Activated naive CD8-positive, alpha-beta T cell treated with anti-CD3 and anti-CD28 coated beads for 36 hours (primary cell): ENCODE measurements at regions not wholly inside any gene's neighbourhood (a gene's known extent, or its start where the extent isn't known, plus 50 kb on each side); places are given as distances from the start of the nearest gene placed in this dataset.
"Not testable (repeated sequence)": the region's sequence is repeated elsewhere in the genome, so short reads cannot be mapped to it uniquely, and the experiment has no call there.

Experiments
- DNase-seq: peaks from one replicate; pipeline ENCODE4 v3.0.0; 2021
- H3K27ac Mint-ChIP-seq: one replicate; pipeline ENCODE4 v1.8.0; 2022; ENCODE audit warnings: mild to moderate bottlenecking, moderate library complexity, mixed read lengths
- H3K27me3 Mint-ChIP-seq: one replicate; pipeline ENCODE4 v1.8.0; 2022; ENCODE audit warnings: mild to moderate bottlenecking, mixed read lengths
- H3K36me3 Mint-ChIP-seq: one replicate; pipeline ENCODE4 v1.8.0; 2021; ENCODE audit warnings: mild to moderate bottlenecking, mixed read lengths
- H3K4me1 Mint-ChIP-seq: one replicate; pipeline ENCODE4 v1.8.0; 2021; ENCODE audit warnings: mixed read lengths
- H3K4me3 Mint-ChIP-seq: one replicate; pipeline ENCODE4 v1.8.0; 2022; ENCODE audit warnings: mild to moderate bottlenecking, moderate library complexity, mixed read lengths
- H3K9me3 Mint-ChIP-seq: one replicate; pipeline ENCODE4 v1.8.0; 2022; ENCODE audit warnings: mixed read lengths

DNA sequence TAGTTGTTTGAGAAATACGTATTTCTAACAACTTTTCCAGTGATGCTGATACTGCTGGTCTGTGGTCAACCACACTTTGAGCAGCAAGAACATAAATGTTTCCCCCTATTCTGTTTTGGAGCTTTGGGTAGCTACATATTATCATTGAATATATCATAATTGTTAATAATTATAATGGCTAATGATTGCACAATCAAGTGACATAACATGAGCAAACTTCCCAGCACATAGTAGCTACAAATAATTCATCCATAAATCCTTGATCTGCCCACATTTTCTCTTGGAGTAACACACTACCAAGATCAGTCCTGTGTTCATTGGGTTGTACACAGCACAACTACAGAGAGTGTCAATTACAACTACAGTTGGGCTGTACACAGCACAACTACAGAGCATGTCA lies 436.3 kb upstream of the MAGEB18 start:
- Mint-ChIP-seq H3K4me3 (no peak overlapping the region), H3K36me3 (no peaks in the 10 kb centered on the region), H3K4me1 (no peaks in the 10 kb centered on the region), H3K9me3 (no peaks in the 10 kb centered on the region), H3K27ac (no peak overlapping the region), H3K27me3 (no peaks in the 10 kb centered on the region)
- DNase-seq: no peak

GRCh38 chrX:25717122-25717521 lies 421.0 kb upstream of the MAGEB18 start:
- H3K9me3 Mint-ChIP-seq: no peaks in the 10 kb centered on the region
- no peak overlapping the region for H3K4me3 Mint-ChIP-seq
- DNase-seq: no peak
- H3K36me3 Mint-ChIP-seq: no peaks in the 10 kb centered on the region
- no peak overlapping the region for H3K27ac Mint-ChIP-seq
- H3K27me3 Mint-ChIP-seq: no peaks in the 10 kb centered on the region
- no peaks in the 10 kb centered on the region for H3K4me1 Mint-ChIP-seq

GRCh38 chrX:25721564-25721963 lies 416.6 kb upstream of the MAGEB18 start:
- no peak overlapping the region for H3K4me3 Mint-ChIP-seq

GRCh38 chrX:25726539-25726938 lies 411.6 kb upstream of the MAGEB18 start:
- H3K27me3 Mint-ChIP-seq: no peaks in the 10 kb centered on the region
- H3K27ac Mint-ChIP-seq: no peak overlapping the region
- no peak for DNase-seq
- no peaks in the 10 kb centered on the region for H3K9me3 Mint-ChIP-seq
- H3K36me3 Mint-ChIP-seq: no peaks in the 10 kb centered on the region
- no peak overlapping the region for H3K4me3 Mint-ChIP-seq
- H3K4me1 Mint-ChIP-seq: no peaks in the 10 kb centered on the region

More at GRCh38 chrX:25721564-25721963, 416.6 kb upstream of the MAGEB18 start:
- Mint-ChIP-seq H3K36me3 (no peaks in the 10 kb centered on the region), H3K9me3 (no peaks in the 10 kb centered on the region), H3K4me1 (no peaks in the 10 kb centered on the region), H3K27ac (no peak overlapping the region), H3K27me3 (no peaks in the 10 kb centered on the region)
- DNase-seq: no peak

DNA sequence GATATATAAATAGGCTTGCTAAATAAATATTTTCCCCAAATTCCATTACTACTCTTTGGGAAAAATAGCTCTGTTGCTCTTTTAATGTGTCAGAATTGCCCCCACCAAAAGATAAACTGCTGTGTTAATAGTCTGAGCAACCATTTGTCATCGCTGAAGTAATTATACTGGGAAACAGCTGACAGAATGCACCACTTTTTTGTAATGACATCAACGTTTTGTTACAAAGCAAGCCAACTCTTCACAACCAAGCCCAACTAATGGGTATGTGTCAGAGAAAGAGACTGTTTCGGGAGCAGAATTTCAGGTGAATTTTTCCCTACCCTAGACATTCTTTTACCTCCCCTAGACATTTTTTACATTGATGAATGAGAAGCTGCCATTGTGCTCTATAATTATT lies 405.0 kb upstream of the MAGEB18 start:
- Mint-ChIP-seq H3K36me3 (no peaks in the 10 kb centered on the region), H3K27me3 (no peaks in the 10 kb centered on the region), H3K27ac (no peak overlapping the region), H3K4me3 (no peak overlapping the region), H3K4me1 (no peaks in the 10 kb centered on the region), H3K9me3 (no peaks in the 10 kb centered on the region)
- no peak for DNase-seq

DNA sequence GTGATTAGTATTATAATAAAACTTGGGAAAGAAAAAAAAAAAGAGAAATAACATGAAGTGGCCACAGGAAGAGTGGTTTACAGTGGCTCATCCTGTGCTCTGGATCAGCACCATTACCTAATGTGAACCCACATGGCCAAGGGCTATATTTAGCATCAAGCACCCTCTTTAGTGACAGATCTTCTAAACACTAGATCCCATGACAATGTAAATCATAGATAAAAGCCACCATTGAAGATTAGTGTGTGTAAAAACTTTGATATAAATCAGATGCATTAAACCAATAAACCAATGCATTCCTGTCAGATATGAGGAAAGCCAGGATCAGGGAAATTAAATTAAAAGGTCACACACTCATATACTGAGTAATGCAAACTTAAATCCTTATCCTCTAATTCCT lies 400.6 kb upstream of the MAGEB18 start:
- Mint-ChIP-seq H3K4me1 (no peaks in the 10 kb centered on the region), H3K27me3 (no peaks in the 10 kb centered on the region), H3K36me3 (no peaks in the 10 kb centered on the region), H3K9me3 (no peaks in the 10 kb centered on the region), H3K27ac (no peak overlapping the region), H3K4me3 (no peak overlapping the region)
- DNase-seq: no peak

GRCh38 chrX:25742334-25742733 lies 395.8 kb upstream of the MAGEB18 start:
- Mint-ChIP-seq H3K9me3 (peaks cover 1% of the 10 kb centered on the region), H3K4me1 (no peaks in the 10 kb centered on the region), H3K27me3 (no peaks in the 10 kb centered on the region), H3K27ac (no peak overlapping the region), H3K36me3 (no peaks in the 10 kb centered on the region), H3K4me3 (no peak overlapping the region)
- DNase-seq: no peak

DNA sequence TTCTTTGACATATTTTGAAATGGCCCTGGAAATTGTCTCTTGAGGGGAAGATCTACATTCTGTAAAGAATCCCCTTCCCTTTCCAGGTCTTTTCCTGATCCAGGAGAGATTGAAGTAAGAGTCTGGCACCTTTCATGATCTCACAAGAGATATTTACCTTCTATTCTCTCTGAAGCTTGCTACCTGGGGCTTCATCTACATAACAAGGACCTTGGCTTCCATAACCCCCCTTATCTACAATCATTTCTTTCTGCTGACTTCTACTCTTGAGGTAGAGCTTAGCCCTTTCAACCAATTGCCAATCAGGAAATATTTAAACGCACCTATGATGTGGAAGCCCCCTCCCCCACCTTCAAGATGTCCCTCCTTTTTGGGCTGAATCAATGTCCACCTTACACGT lies 383.7 kb upstream of the MAGEB18 start:
- H3K27ac Mint-ChIP-seq: no peak overlapping the region
- H3K4me3 Mint-ChIP-seq: no peak overlapping the region
- H3K9me3 Mint-ChIP-seq: no peaks in the 10 kb centered on the region
- no peaks in the 10 kb centered on the region for H3K4me1 Mint-ChIP-seq
- H3K27me3 Mint-ChIP-seq: no peaks in the 10 kb centered on the region
- no peaks in the 10 kb centered on the region for H3K36me3 Mint-ChIP-seq
- no peak for DNase-seq

DNA sequence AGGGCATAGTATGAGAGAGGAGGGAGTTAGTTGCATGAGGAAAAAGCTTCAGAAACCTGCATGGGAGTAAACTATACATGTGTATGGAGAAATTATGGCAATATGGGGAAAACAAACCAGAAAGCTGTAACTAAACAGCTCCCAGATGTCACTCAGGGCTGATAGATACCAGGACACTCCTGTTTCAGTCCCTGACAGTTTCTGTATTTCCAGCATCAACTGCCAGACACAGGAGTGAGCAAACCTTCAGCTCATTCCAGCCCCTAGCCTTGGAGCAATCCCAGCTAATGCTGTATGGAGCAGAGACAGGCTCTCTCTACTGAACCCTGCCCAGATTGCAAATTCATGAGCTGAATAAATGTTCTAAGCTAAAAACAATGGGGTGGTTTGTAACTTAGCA lies 382.9 kb upstream of the MAGEB18 start:
- H3K27ac Mint-ChIP-seq: no peak overlapping the region
- H3K27me3 Mint-ChIP-seq: no peaks in the 10 kb centered on the region
- no peak overlapping the region for H3K4me3 Mint-ChIP-seq
- DNase-seq: no peak
- H3K4me1 Mint-ChIP-seq: no peaks in the 10 kb centered on the region
- H3K36me3 Mint-ChIP-seq: no peaks in the 10 kb centered on the region
- no peaks in the 10 kb centered on the region for H3K9me3 Mint-ChIP-seq

- Mint-ChIP-seq H3K27me3 (no peaks in the 10 kb centered on the region), H3K27ac (no peak overlapping the region), H3K9me3 (no peaks in the 10 kb centered on the region), H3K4me1 (no peaks in the 10 kb centered on the region), H3K4me3 (no peak overlapping the region), H3K36me3 (no peaks in the 10 kb centered on the region)
- DNase-seq: no peak
Measured at GRCh38 chrX:25762656-25763055, 375.5 kb upstream of the MAGEB18 start.

GRCh38 chrX:25771853-25772252 lies 366.3 kb upstream of the MAGEB18 start:
- H3K27me3 Mint-ChIP-seq, H3K4me1 Mint-ChIP-seq, H3K27ac Mint-ChIP-seq, DNase-seq, H3K36me3 Mint-ChIP-seq, H3K4me3 Mint-ChIP-seq, H3K9me3 Mint-ChIP-seq: not testable (repeated sequence)

DNA sequence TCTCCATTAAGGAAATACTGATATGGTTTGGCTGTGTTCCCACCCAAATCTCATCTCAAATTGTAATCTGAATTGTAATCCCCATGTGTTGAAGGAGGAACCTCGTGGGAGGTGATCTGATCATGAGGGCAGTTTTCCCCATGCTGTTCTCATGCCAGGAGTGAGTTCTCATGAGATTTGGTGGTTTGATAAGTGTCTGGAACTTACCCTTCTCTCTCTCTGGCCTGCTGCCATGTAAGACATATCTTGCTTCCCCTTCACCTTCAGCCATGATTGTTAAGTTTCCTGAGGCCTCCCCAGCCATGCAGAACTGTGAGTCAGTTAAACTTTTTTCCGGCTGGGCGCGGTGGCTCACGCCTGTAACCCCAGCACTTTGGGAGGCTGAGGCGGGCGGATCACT lies 340.3 kb upstream of the MAGEB18 start:
- H3K4me3 Mint-ChIP-seq, H3K27ac Mint-ChIP-seq, H3K27me3 Mint-ChIP-seq, H3K36me3 Mint-ChIP-seq, H3K9me3 Mint-ChIP-seq, H3K4me1 Mint-ChIP-seq, DNase-seq: not testable (repeated sequence)

DNA sequence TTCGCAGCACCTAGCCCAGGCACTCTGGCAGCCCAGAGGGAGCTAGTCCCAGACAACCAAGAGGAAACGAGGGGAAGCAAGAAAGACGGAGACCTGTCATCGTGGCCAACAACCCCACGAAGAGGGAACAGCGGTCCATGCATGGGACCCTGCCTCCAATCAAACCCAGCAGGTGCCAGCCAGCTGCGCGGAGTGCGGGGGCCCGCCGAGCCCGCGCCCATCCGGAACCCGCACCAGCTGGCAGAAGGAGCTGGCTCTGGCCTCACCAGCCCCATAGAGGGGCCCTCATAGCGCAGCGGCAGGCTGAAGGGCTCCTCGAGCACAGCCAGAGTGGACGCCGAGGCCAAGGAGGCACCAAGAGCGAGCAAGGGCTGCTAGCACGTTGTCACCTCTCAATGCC lies 332.4 kb upstream of the MAGEB18 start:
- no peak for DNase-seq
- H3K4me1 Mint-ChIP-seq: no peaks in the 10 kb centered on the region
- H3K27ac Mint-ChIP-seq: no peak overlapping the region
- H3K36me3 Mint-ChIP-seq: no peaks in the 10 kb centered on the region
- H3K9me3 Mint-ChIP-seq: peaks cover 1% of the 10 kb centered on the region
- H3K27me3 Mint-ChIP-seq: no peaks in the 10 kb centered on the region
- no peak overlapping the region for H3K4me3 Mint-ChIP-seq

- H3K9me3 Mint-ChIP-seq: peaks cover 1% of the 10 kb centered on the region
- no peaks in the 10 kb centered on the region for H3K4me1 Mint-ChIP-seq
- no peaks in the 10 kb centered on the region for H3K27me3 Mint-ChIP-seq
- no peak for DNase-seq
- H3K27ac Mint-ChIP-seq: no peak overlapping the region
- no peaks in the 10 kb centered on the region for H3K36me3 Mint-ChIP-seq
- H3K4me3 Mint-ChIP-seq: no peak overlapping the region
Measured at GRCh38 chrX:25807022-25807421, 331.1 kb upstream of the MAGEB18 start.

- Mint-ChIP-seq H3K27ac (no peak overlapping the region), H3K27me3 (no peaks in the 10 kb centered on the region), H3K9me3 (no peaks in the 10 kb centered on the region), H3K4me1 (no peaks in the 10 kb centered on the region), H3K36me3 (no peaks in the 10 kb centered on the region), H3K4me3 (no peak overlapping the region)
- DNase-seq: no peak
Measured at GRCh38 chrX:25810202-25810601, 327.9 kb upstream of the MAGEB18 start.

- no peak for DNase-seq
- H3K27ac Mint-ChIP-seq: no peak overlapping the region
- H3K27me3 Mint-ChIP-seq: no peaks in the 10 kb centered on the region
- H3K4me1 Mint-ChIP-seq: no peaks in the 10 kb centered on the region
- H3K9me3 Mint-ChIP-seq: peaks cover 4% of the 10 kb centered on the region
- no peaks in the 10 kb centered on the region for H3K36me3 Mint-ChIP-seq
- H3K4me3 Mint-ChIP-seq: no peak overlapping the region
Measured at GRCh38 chrX:25819879-25820278, 318.3 kb upstream of the MAGEB18 start.

GRCh38 chrX:25851141-25851540 lies 287.0 kb upstream of the MAGEB18 start:
- H3K4me1 Mint-ChIP-seq: no peaks in the 10 kb centered on the region
- H3K9me3 Mint-ChIP-seq: peaks cover 3% of the 10 kb centered on the region
- H3K27me3 Mint-ChIP-seq: no peaks in the 10 kb centered on the region
- no peak for DNase-seq
- H3K36me3 Mint-ChIP-seq: no peaks in the 10 kb centered on the region
- H3K27ac Mint-ChIP-seq: no peak overlapping the region
- no peak overlapping the region for H3K4me3 Mint-ChIP-seq
